ENCODE measurements at regions not wholly inside any gene's neighbourhood (a gene's known extent, or its start where the extent isn't known, plus 50 kb on each side); places are given as distances from the start of the nearest gene placed in this dataset.

DNA sequence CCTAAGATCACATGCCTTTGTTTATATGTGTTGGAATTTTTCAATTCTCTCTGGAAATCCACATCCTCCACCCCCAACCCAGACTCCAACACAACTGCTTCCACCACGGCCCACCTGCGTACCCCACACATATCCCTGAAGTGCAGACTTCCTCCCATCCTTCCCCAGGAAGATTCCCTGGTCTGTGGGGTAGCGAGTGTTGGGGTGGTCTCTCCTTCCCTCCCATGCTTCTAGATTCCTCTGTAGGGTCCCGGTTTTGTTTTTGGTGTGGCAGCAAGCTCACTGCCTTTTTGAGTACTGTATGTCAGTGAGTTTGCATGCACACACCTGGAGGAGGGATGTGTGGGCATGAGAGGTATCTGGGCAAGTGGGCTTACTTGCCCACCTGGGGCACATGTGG, 127.6 kb downstream of the MRPL14 start:
- TF ChIP-seq, protein P1, sequence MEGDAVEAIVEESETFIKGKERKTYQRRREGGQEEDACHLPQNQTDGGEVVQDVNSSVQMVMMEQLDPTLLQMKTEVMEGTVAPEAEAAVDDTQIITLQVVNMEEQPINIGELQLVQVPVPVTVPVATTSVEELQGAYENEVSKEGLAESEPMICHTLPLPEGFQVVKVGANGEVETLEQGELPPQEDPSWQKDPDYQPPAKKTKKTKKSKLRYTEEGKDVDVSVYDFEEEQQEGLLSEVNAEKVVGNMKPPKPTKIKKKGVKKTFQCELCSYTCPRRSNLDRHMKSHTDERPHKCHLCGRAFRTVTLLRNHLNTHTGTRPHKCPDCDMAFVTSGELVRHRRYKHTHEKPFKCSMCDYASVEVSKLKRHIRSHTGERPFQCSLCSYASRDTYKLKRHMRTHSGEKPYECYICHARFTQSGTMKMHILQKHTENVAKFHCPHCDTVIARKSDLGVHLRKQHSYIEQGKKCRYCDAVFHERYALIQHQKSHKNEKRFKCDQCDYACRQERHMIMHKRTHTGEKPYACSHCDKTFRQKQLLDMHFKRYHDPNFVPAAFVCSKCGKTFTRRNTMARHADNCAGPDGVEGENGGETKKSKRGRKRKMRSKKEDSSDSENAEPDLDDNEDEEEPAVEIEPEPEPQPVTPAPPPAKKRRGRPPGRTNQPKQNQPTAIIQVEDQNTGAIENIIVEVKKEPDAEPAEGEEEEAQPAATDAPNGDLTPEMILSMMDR (IDR thresholded peaks at IDR 0.05) = no peak
- TF ChIP-seq POLR2A (IDR thresholded peaks at IDR 0.05) = no peak
